Transverse colon (tissue), 4 donors: ENCODE measurements at regions not wholly inside any gene's neighbourhood (a gene's known extent, or its start where the extent isn't known, plus 50 kb on each side); places are given as distances from the start of the nearest gene placed in this dataset.

Experiments
- DNase-seq: peaks from one replicate; pipeline ENCODE4 v3.0.0-alpha.2; 2019
- H3K27ac ChIP-seq, 4 donors: fragments of 200-600 bp; sonication (generic); 2 replicates each; pipeline ENCODE4 v1.5.1; 2016 to 2018; ENCODE audit warnings: inconsistent platforms in 4 of 4
- H3K27me3 ChIP-seq: fragments of 200-600 bp; sonication (generic); 2 replicates; pipeline ENCODE4 v1.5.1; 2017; ENCODE audit warnings: inconsistent platforms
- H3K36me3 ChIP-seq, 4 donors: fragments of 200-600 bp; sonication (generic); 2 replicates each; pipeline ENCODE4 v1.5.1; 2017 to 2019; ENCODE audit warnings: inconsistent platforms in 4 of 4
- H3K4me1 ChIP-seq, 4 donors: fragments of 200-600 bp; sonication (generic); 2 replicates each; pipeline ENCODE4 v1.5.1; 2017 to 2020; ENCODE audit warnings: inconsistent platforms in 4 of 4
- H3K4me3 ChIP-seq, 4 donors: fragments of 200-600 bp; sonication (generic); 1 replicate in 1 of 4; 2 replicates in 3 of 4; pipeline versions ENCODE4 v1.5.1 to v1.6.1; 2017 to 2019; ENCODE audit warnings: inconsistent platforms in 4 of 4
- H3K9me3 ChIP-seq, 2 donors: fragments of 200-600 bp; sonication (generic); 2 replicates each; pipeline ENCODE4 v1.5.1; 2017 to 2019; ENCODE audit warnings: inconsistent platforms in 2 of 2
- EP300 ChIP-seq: sonication (generic); formaldehyde crosslinking; IDR thresholded peaks from one replicate; pipeline ENCODE4 v1.6.1; 2017; ENCODE audit warnings: antibody characterized with exemption, low read depth
- POLR2A ChIP-seq: fragments of 450-650 bp; IDR thresholded peaks from one replicate; pipeline ENCODE4 v1.6.1; 2016; ENCODE audit warnings: antibody characterized with exemption, mild to moderate bottlenecking, moderate library complexity
- POLR2AphosphoS5 ChIP-seq, 3 donors: sonication (generic); formaldehyde crosslinking; IDR thresholded peaks; one replicate each; pipeline ENCODE4 v1.6.1; 2016; ENCODE audit warnings: antibody characterized with exemption in 3 of 3
- WGBS, 2 donors: methylation state at CpG; one replicate each; pipeline ENCODE4 v1.1.5; 2018; ENCODE audit warnings: low coverage in 1 of 2; 5-methylcytosine and 5-hydroxymethylcytosine counted together
- in situ Hi-C, 4 donors: fragments of 200-750 bp; cut with MboI; loops; one replicate each; pipeline versions ENCODE4 v1.15.0 to v1.15.1; 2017; ENCODE audit warnings: low sequenced_read_pairs in 3 of 4, low pct_ligation_motif_present in 1 of 4, low pct_unique_long_range_greater_than_20kb in 1 of 4
- intact Hi-C: fragments of 100-400 bp; cut with DNase I; formaldehyde crosslinking; loops from one replicate; pipeline ENCODE4 v1.15.1; 2023; ENCODE audit warnings: low total_unique reads
- TF ChIP-seq, protein P1 (sequence below), 5 experiments: fragments of 200-600 bp in 3 of 5; fragments of 450-650 bp in 2 of 5; sonication (generic) in 3 of 5; IDR thresholded peaks; 1 replicate in 2 of 5; 2 replicates in 3 of 5; pipeline ENCODE4 v1.5.1; 2016 to 2017; ENCODE audit warnings: antibody characterized with exemption in 5 of 5, inconsistent platforms in 3 of 5, mild to moderate bottlenecking in 2 of 5, moderate library complexity in 1 of 5

DNA sequence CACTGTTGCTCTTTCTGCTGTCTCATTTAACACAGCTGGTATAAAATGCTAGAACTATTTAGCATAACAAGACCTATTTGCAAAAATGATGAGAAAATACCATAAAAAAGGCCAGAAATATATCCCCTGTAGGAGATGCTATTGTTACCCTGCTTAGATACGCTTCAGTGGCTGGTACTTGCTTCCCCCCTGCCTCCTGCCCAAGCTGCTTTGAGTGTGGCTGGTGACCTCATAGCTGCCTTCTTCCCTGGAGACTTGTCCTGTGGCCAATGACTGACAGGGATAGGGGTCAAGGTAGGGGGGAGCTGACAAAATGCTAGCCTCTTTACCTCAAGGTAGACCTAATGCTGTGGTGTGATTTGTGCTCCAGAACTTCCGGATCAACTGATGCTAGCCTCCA lies 150.2 kb upstream of the ZEB2 start:
- Histone ChIP-seq H3K27me3 (no peaks in the 10 kb centered on the region), H3K4me3 (no peak overlapping the region), H3K4me1 (no peaks in the 10 kb centered on the region), H3K9me3 (no peaks in the 10 kb centered on the region), H3K27ac (no peak overlapping the region), H3K36me3 (no peaks in the 10 kb centered on the region)
- no peak for DNase-seq
- WGBS, 2 donors: 73% methylated on average over 2 of the region's 2 CpGs; no CpG with 5 or more reads in 1 of the 2 donors
- TF ChIP-seq EP300 (no peak), POLR2AphosphoS5 (IDR thresholded peaks at IDR 0.05) (no peak), POLR2A (no peak)
- TF ChIP-seq, protein P1, sequence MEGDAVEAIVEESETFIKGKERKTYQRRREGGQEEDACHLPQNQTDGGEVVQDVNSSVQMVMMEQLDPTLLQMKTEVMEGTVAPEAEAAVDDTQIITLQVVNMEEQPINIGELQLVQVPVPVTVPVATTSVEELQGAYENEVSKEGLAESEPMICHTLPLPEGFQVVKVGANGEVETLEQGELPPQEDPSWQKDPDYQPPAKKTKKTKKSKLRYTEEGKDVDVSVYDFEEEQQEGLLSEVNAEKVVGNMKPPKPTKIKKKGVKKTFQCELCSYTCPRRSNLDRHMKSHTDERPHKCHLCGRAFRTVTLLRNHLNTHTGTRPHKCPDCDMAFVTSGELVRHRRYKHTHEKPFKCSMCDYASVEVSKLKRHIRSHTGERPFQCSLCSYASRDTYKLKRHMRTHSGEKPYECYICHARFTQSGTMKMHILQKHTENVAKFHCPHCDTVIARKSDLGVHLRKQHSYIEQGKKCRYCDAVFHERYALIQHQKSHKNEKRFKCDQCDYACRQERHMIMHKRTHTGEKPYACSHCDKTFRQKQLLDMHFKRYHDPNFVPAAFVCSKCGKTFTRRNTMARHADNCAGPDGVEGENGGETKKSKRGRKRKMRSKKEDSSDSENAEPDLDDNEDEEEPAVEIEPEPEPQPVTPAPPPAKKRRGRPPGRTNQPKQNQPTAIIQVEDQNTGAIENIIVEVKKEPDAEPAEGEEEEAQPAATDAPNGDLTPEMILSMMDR (IDR thresholded peaks at IDR 0.05): no peak
- intact Hi-C loops (no loop called here), in situ Hi-C loops (no loop called here)

DNA sequence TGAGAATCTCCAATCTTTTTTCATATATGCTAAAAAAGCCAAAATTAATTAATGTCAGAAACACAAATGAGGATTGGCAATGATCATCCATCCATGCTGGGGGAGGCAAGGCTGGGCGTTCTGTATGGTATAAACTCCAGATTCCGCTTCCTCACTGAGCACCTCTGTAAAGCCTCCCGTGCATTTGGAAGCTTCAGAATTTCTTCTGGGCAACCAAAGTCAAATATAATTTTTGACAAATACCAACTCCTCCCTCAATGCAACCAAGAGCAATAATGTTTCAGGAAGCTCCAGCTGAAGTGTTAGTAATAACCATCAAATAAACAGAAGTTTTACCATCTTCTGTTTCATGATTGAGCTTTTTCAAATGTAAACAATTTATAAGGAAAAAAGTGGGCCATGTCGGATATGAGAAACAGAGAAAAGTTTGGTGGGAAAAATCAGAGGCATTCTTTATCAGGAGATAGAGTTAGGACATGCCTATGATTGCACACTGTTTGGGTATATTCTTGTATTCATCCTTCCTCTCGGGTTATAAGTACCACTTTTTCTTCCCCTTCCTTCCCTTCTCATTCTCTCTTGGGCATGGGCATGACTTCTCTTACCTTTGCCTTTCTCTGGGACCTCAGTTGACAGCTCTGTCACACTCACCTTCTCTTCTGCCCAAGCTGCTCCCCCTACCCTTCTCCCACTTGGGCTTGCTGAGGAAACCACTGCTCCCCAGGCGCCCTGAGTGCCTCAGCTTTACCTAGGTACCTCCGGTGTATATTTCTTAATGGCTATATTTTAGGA lies 149.5 kb upstream of the ZEB2 start:
- TF ChIP-seq EP300 (no peak), POLR2A (no peak), POLR2AphosphoS5 (IDR thresholded peaks at IDR 0.05) (no peak)
- TF ChIP-seq, protein P1 (IDR thresholded peaks at IDR 0.05): no peak
- WGBS, 2 donors: 82 to 89% methylated on average over 7 of the region's 7 CpGs
- no peaks in the 10 kb centered on the region for H3K36me3 ChIP-seq

DNA sequence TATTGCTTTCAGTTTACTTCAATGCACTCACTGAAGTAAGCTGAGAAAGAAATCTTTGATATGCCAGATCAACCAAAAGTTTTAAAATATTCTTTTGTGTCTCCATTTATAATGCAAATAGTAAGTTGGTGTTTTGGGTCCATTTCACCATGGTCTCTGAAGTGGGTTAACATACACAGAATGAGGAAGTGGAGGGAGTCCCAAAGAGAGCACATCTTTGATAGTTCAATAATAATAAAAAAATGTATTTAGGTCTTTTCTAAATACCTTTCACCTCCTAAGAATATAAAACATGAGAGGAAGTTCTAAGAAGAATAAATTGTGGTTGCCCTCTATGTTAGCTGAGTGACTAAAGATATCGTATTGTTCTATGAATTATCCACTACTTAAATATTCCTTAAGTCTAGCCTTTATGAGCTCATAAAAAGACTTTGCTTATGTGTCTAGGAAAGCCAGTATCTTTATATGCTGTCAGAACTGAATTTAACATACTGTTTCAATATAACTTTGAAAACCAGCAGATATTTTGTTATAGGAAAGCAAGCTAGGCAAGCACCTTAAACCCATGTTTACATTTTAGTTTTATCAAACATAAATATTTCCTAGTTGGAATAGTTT lies 148.7 kb upstream of the ZEB2 start:
- H3K27ac ChIP-seq: no peak overlapping the region
- H3K27me3 ChIP-seq: no peaks in the 10 kb centered on the region
- no peak for TF ChIP-seq POLR2A
- TF ChIP-seq POLR2AphosphoS5 (IDR thresholded peaks at IDR 0.05): no peak
- no peak for TF ChIP-seq EP300
- TF ChIP-seq, protein P1 (IDR thresholded peaks at IDR 0.05): no peak
- intact Hi-C loops: no loop called here
- no peaks in the 10 kb centered on the region for H3K9me3 ChIP-seq
- in situ Hi-C loops: no loop called here
- no peak overlapping the region for H3K4me3 ChIP-seq
- 50 to 60% methylated on average over 1 of the region's 1 CpG for WGBS, 2 donors
- H3K4me1 ChIP-seq: no peaks in the 10 kb centered on the region
- DNase-seq: no peak
- no peaks in the 10 kb centered on the region for H3K36me3 ChIP-seq

More for the DNA sequence above, 149.5 kb upstream of the ZEB2 start:
- Histone ChIP-seq H3K27ac (no peak overlapping the region), H3K27me3 (no peaks in the 10 kb centered on the region), H3K4me1 (no peaks in the 10 kb centered on the region), H3K4me3 (no peak overlapping the region), H3K9me3 (no peaks in the 10 kb centered on the region)
- intact Hi-C loops (no loop called here), in situ Hi-C loops (no loop called here)
- DNase-seq: no peak

DNA sequence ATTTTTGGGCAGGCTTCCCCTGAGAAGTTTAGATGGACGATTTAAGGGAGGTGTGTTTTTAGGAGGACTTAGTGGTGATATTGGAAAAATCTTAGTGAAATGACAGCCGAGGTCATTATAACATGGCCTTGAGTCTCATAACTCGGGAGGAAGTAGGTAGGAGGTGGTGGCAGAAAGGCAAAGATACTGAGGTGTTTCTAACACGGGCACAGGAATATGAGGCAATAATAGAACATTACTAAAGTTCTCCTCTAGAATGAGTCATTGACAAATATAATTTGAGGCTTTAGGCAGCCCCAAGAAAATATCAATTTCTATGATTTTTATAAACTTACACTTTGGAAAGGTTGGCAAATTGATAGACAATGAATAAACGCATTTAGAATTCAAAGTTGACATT lies 146.1 kb upstream of the ZEB2 start:
- TF ChIP-seq EP300 (no peak), POLR2AphosphoS5 (IDR thresholded peaks at IDR 0.05) (no peak), POLR2A (no peak)
- TF ChIP-seq, protein P1 (IDR thresholded peaks at IDR 0.05): no peak
- Histone ChIP-seq H3K4me1 (no peaks in the 10 kb centered on the region), H3K36me3 (no peaks in the 10 kb centered on the region), H3K27ac (no peak overlapping the region), H3K9me3 (no peaks in the 10 kb centered on the region), H3K4me3 (no peak overlapping the region), H3K27me3 (no peaks in the 10 kb centered on the region)
- WGBS, 2 donors: 56 to 69% methylated on average over 5 of the region's 5 CpGs
- intact Hi-C loops (no loop called here), in situ Hi-C loops (no loop called here)
- DNase-seq: no peak
